ENCODE measurements at regions not wholly inside any gene's neighbourhood (a gene's known extent, or its start where the extent isn't known, plus 50 kb on each side); places are given as distances from the start of the nearest gene placed in this dataset.

DNA sequence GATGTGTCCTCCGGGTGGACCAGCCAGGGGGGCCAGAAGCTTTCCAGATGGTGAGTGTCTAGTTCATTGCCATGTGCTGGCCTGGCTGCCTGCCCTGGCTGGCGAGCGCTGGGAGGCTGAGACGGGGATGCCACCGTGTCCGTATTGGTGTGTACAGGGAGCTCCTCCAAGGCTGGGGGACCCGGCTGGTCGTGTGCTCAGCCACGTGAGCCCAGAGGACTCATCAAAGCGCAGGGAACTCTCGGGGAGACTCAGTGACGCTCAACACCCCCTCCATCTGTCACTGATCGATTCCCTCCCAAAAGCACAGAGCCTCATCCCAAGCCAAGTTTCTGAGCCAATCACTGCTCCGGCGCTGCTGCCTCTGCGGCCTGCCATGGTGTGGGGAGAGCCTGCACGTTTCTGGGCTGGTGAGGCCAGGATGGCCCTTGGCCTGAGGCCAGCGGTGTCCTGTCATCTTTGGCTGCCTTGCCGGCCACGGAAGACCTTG lies 423.7 kb downstream of the SHANK2 start:
- TF ChIP-seq, protein P1, sequence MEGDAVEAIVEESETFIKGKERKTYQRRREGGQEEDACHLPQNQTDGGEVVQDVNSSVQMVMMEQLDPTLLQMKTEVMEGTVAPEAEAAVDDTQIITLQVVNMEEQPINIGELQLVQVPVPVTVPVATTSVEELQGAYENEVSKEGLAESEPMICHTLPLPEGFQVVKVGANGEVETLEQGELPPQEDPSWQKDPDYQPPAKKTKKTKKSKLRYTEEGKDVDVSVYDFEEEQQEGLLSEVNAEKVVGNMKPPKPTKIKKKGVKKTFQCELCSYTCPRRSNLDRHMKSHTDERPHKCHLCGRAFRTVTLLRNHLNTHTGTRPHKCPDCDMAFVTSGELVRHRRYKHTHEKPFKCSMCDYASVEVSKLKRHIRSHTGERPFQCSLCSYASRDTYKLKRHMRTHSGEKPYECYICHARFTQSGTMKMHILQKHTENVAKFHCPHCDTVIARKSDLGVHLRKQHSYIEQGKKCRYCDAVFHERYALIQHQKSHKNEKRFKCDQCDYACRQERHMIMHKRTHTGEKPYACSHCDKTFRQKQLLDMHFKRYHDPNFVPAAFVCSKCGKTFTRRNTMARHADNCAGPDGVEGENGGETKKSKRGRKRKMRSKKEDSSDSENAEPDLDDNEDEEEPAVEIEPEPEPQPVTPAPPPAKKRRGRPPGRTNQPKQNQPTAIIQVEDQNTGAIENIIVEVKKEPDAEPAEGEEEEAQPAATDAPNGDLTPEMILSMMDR (IDR thresholded peaks at IDR 0.05) = no peak
- TF ChIP-seq POLR2A (IDR thresholded peaks at IDR 0.05) = no peak
- Histone ChIP-seq H3K4me3 (no peak overlapping the region), H3K36me3 (no peaks in the 10 kb centered on the region), H3K27me3 (no peaks in the 10 kb centered on the region), H3K4me1 (no peaks in the 10 kb centered on the region), H3K27ac (no peak overlapping the region), H3K9me3 (no peaks in the 10 kb centered on the region)
- DNase-seq = no peak

DNA sequence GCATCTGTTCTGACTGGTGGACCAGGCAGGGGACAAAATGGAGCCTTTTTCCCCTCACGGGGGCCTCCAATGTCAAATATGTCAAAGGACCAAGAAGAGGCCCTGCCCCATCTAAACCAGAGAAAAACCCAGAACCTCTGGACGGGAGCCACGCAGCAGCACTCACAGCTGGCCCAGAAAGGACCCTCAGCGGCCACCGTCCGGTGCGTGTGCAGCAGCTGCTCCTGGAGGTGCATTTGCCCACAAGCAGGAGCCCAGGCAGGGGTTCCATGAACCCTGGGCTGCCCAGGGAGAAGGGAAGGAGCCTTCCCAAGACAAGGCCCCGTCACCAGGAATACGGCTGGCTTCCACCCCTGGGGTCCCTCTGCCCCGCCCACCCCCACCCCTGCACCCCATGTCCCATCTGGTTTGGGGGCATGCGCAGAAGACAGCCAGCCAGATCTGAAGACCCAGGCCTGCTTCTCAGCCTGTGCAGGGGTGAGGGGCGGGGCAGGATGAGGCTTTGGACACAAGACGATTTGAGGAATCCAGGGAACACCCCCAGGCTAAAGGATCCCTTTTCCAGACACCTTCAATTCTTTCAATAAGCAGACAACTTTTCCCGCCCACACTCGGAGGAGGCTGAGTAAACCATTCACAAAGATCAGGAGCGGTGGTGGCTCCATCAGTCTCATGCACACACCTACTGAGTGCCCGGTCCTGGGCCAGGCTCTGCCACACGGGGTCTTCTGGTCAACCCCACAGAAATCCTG lies 423.1 kb downstream of the SHANK2 start:
- H3K9me3 ChIP-seq = no peaks in the 10 kb centered on the region
- H3K27me3 ChIP-seq = no peaks in the 10 kb centered on the region
- no peak overlapping the region for H3K4me3 ChIP-seq
- H3K27ac ChIP-seq = no peak overlapping the region
- no peaks in the 10 kb centered on the region for H3K4me1 ChIP-seq
- DNase-seq = no peak
- no peaks in the 10 kb centered on the region for H3K36me3 ChIP-seq
- TF ChIP-seq, protein P1 (IDR thresholded peaks at IDR 0.05) = no peak
- no peak for TF ChIP-seq POLR2A (IDR thresholded peaks at IDR 0.05)

DNA sequence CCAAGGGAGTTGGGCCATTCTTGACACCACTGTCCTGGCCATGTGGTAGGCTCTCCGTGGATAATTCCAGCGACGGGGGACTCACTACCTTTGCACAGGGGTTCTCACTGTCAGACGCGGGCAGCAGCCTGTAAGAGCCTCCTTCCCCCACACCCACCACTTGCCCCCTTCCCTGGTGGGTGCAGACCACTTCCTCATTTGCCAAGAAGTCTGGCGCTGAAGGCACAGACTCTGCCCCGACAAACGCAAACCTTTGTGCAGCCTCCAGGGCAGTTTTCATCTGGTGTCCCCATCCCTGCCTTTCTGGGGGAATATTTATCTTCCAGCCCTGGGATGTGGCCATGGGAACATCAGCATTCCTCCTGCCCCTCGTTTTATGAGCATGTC lies 422.5 kb downstream of the SHANK2 start:
- Histone ChIP-seq H3K4me3 (no peak overlapping the region), H3K4me1 (no peaks in the 10 kb centered on the region), H3K36me3 (no peaks in the 10 kb centered on the region), H3K9me3 (no peaks in the 10 kb centered on the region), H3K27ac (no peak overlapping the region), H3K27me3 (no peaks in the 10 kb centered on the region)
- TF ChIP-seq, protein P1 (IDR thresholded peaks at IDR 0.05) = no peak
- TF ChIP-seq POLR2A (IDR thresholded peaks at IDR 0.05) = no peak
- DNase-seq = no peak

GRCh38 chr11:70833011-70833410 lies 419.4 kb downstream of the SHANK2 start:
- H3K4me3 ChIP-seq = no peak overlapping the region
- no peak overlapping the region for H3K27ac ChIP-seq

GRCh38 chr11:70833554-70833953 lies 418.8 kb downstream of the SHANK2 start:
- H3K27ac ChIP-seq = no peak overlapping the region
- no peaks in the 10 kb centered on the region for H3K27me3 ChIP-seq
- H3K4me1 ChIP-seq = no peaks in the 10 kb centered on the region
- TF ChIP-seq, protein P1 (IDR thresholded peaks at IDR 0.05) = no peak
- TF ChIP-seq POLR2A (IDR thresholded peaks at IDR 0.05) = no peak
- no peak overlapping the region for H3K4me3 ChIP-seq
- no peaks in the 10 kb centered on the region for H3K36me3 ChIP-seq
- no peaks in the 10 kb centered on the region for H3K9me3 ChIP-seq
- no peak for DNase-seq

More at GRCh38 chr11:70833011-70833410, 419.4 kb downstream of the SHANK2 start:
- TF ChIP-seq, protein P1 (IDR thresholded peaks at IDR 0.05) = no peak
- no peak for TF ChIP-seq POLR2A (IDR thresholded peaks at IDR 0.05)
- Histone ChIP-seq H3K27me3 (no peaks in the 10 kb centered on the region), H3K36me3 (no peaks in the 10 kb centered on the region), H3K4me1 (no peaks in the 10 kb centered on the region), H3K9me3 (no peaks in the 10 kb centered on the region)
- no peak for DNase-seq
